ENCODE measurements at regions not wholly inside any gene's neighbourhood (a gene's known extent, or its start where the extent isn't known, plus 50 kb on each side); places are given as distances from the start of the nearest gene placed in this dataset.

DNA sequence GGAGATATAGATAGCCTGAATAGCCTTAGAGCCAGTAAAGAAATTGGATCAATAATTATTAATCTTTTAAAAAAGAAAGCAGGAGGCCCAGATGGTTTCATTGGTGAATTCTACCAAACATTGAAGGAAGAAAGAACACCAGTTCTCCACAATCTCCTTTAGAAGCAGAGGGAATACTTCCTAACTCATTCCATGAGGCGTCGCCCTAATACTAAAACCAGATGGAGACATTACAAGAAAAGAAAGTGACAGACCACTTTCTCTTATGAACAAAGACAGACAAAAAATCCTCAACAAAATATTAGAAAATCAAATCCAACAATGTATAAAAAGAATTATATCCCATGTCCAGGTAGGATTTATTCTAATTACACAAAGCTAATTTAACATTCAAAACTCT lies 362.6 kb downstream of the BCAT1 start:
- TF ChIP-seq GATA2 (IDR thresholded peaks at IDR 0.05; ENCODE audit: low read depth, low read length) (no peak), GATA3 (IDR thresholded peaks at IDR 0.05; ENCODE audit: low read depth, low read length) (no peak)

Data from SH-SY5Y (cell line).